CD4-positive, alpha-beta T cell (primary cell): ENCODE measurements at regions not wholly inside any gene's neighbourhood (a gene's known extent, or its start where the extent isn't known, plus 50 kb on each side); places are given as distances from the start of the nearest gene placed in this dataset.

ENCODE experiments used
- ATAC-seq: fragments of 200-7000 bp; cut with Tn5 transposase; one replicate; pipeline ENCODE4 v1.10.0; 2022; ENCODE audit warnings: mild to moderate bottlenecking; ENCODE audit not compliant: poor library complexity
- CTCF ChIA-PET: fragments of 350-600 bp; sonication (Branson Sonifier 250); formaldehyde crosslinking; loops from one replicate; lab custom pipeline; 2021; ENCODE audit warnings: antibody characterized with exemption, inconsistent platforms; lab: Charles Lee
- POLR2A ChIA-PET: fragments of 350-600 bp; sonication (Branson Sonifier 250); formaldehyde crosslinking; loops from one replicate; lab custom pipeline; 2021; ENCODE audit warnings: antibody characterized with exemption, inconsistent platforms; lab: Charles Lee
- DNase-seq, 14 experiments: peaks; one replicate each; pipeline ENCODE4 v3.0.0-alpha.2; 2013 to 2020; ENCODE audit warnings: mixed read lengths in 2 of 14
- H3K27ac ChIP-seq, 2 donors: one replicate each; pipeline versions ENCODE4 v1.5.1 to v1.7.0; 2013; ENCODE audit warnings: low read length in 2 of 2, low read depth in 1 of 2, mild to moderate bottlenecking in 1 of 2
- H3K27me3 ChIP-seq, 2 experiments: 1 replicate in 1 of 2; 2 replicates in 1 of 2; pipeline versions ENCODE4 v1.6.1 to v1.7.0; 2013; ENCODE audit warnings: low read length in 2 of 2, control low read depth in 1 of 2, mild to moderate bottlenecking in 1 of 2, moderate library complexity in 1 of 2; ENCODE audit not compliant: insufficient read depth in 2 of 2, control insufficient read depth in 1 of 2
- H3K36me3 ChIP-seq: one replicate; pipeline ENCODE4 v1.6.1; 2013; ENCODE audit warnings: low read length, control low read depth; ENCODE audit not compliant: insufficient read depth
- H3K4me1 ChIP-seq: one replicate; pipeline ENCODE4 v1.6.1; 2013; ENCODE audit warnings: low read length, control low read depth; ENCODE audit not compliant: insufficient read depth
- H3K4me3 ChIP-seq: one replicate; pipeline ENCODE4 v1.5.1; 2013; ENCODE audit warnings: mild to moderate bottlenecking, low read length, moderate library complexity
- H3K9me3 ChIP-seq, 2 experiments: 1 replicate in 1 of 2; 2 replicates in 1 of 2; pipeline versions ENCODE4 v1.6.1 to v1.7.0; 2013; ENCODE audit warnings: low read length in 2 of 2, mild to moderate bottlenecking in 2 of 2, control low read depth in 1 of 2, moderate library complexity in 1 of 2; ENCODE audit not compliant: control insufficient read depth in 1 of 2, insufficient read depth in 1 of 2
- H3K27ac Mint-ChIP-seq: one replicate; pipeline ENCODE4 v1.8.0; 2020; ENCODE audit warnings: mixed read lengths
- H3K27me3 Mint-ChIP-seq: one replicate; pipeline ENCODE4 v1.8.0; 2021; ENCODE audit warnings: mixed read lengths
- H3K36me3 Mint-ChIP-seq: one replicate; pipeline ENCODE4 v1.8.0; 2021; ENCODE audit warnings: low read depth, mixed read lengths
- H3K4me1 Mint-ChIP-seq: one replicate; pipeline ENCODE4 v1.8.0; 2021; ENCODE audit warnings: low read depth, mixed read lengths
- H3K4me3 Mint-ChIP-seq: one replicate; pipeline ENCODE4 v1.8.0; 2020; ENCODE audit warnings: mild to moderate bottlenecking, mixed read lengths
- H3K9me3 Mint-ChIP-seq: one replicate; pipeline ENCODE4 v1.8.0; 2020; ENCODE audit warnings: mixed read lengths
- CTCF ChIP-seq: fragments of 200-600 bp; IDR thresholded peaks from one replicate; pipeline ENCODE4 v1.8.0; 2022; ENCODE audit warnings: antibody characterized with exemption, mild to moderate bottlenecking
- intact Hi-C, 2 experiments: fragments of 100-400 bp; cut with DNase I in 1 of 2; cut with micrococcal nuclease in 1 of 2; formaldehyde crosslinking; loops; one replicate each; pipeline versions ENCODE4 v1.15.1 to v1.9.0; 2023 to 2025; cut with DNase I, micrococcal nuclease

DNA sequence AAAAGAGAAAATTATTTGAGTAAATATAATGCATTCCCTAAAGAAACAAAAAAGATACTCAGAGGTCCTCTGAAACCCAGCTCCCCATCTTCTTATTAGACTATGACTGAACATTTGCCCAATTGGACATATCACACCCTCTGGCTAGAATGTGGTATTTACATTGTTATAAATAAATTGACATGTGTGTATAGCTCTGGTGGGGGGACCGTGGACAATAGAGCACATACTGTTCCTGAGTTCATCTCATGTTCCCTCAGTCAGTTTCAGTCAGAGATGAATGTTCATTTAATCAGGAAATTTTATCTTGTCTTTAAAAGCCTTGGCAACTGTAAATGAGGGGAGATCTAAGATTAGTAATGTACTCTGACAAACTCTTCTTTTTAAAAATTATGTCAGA, 459.3 kb upstream of the ADAMTS5 start:
- Mint-ChIP-seq H3K4me1 (no peaks in the 10 kb centered on the region), H3K36me3 (no peaks in the 10 kb centered on the region), H3K27me3 (no peaks in the 10 kb centered on the region), H3K4me3 (no peak overlapping the region), H3K9me3 (peaks cover 14% of the 10 kb centered on the region), H3K27ac (no peak overlapping the region)
- no peaks in the 10 kb centered on the region for H3K4me1 ChIP-seq
- H3K9me3 ChIP-seq: peaks cover 0 to 2% of the 10 kb centered on the region in 2 experiments
- DNase-seq (no peak), ATAC-seq (no peak)
- CTCF ChIA-PET: no interaction called here
- POLR2A ChIA-PET: no interaction called here
- no peak overlapping the region for H3K4me3 ChIP-seq
- no peak for TF ChIP-seq CTCF
- no peak overlapping the region for H3K27ac ChIP-seq
- no peaks in the 10 kb centered on the region for H3K36me3 ChIP-seq
- H3K27me3 ChIP-seq: no peaks in the 10 kb centered on the region
- intact Hi-C loops: no loop called here

DNA sequence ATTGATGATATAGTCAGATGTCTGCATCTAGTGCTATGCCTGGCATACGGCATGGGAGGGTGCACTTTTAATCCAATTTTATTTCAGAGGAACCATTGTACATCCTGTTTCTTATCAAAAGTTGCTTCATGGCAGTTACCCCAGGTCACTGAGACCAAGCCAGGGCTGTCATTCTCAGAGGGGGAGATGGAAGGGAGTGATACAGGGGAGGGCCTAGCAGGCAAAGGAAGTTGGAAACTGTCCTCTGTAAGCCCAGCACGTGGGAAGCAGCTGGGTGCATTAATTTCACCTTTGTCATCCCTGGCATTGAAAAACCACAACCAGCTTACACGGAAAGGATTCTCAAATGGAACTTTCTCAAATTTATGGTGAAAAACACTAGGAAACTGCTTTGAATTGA, 458.7 kb upstream of the ADAMTS5 start:
- Histone ChIP-seq H3K27me3 (no peaks in the 10 kb centered on the region), H3K4me3 (no peak overlapping the region), H3K4me1 (no peaks in the 10 kb centered on the region), H3K27ac (no peak overlapping the region), H3K9me3 (peaks cover 0 to 8% of the 10 kb centered on the region in 2 experiments), H3K36me3 (no peaks in the 10 kb centered on the region)
- DNase-seq (no peak), ATAC-seq (no peak)
- ChIA-PET CTCF (interaction anchor here (0.6 kb wide), 1 partner anchor 22 kb away, joined by 4 read pairs; no protein-coding TSS in a partner anchor), POLR2A (no interaction called here)
- H3K9me3 Mint-ChIP-seq: peaks cover 10% of the 10 kb centered on the region
- H3K4me3 Mint-ChIP-seq: no peak overlapping the region
- intact Hi-C loops: no loop called here
- TF ChIP-seq CTCF: no peak
- H3K36me3 Mint-ChIP-seq: no peaks in the 10 kb centered on the region
- H3K27ac Mint-ChIP-seq: no peak overlapping the region
- no peaks in the 10 kb centered on the region for H3K27me3 Mint-ChIP-seq
- H3K4me1 Mint-ChIP-seq: no peaks in the 10 kb centered on the region

DNA sequence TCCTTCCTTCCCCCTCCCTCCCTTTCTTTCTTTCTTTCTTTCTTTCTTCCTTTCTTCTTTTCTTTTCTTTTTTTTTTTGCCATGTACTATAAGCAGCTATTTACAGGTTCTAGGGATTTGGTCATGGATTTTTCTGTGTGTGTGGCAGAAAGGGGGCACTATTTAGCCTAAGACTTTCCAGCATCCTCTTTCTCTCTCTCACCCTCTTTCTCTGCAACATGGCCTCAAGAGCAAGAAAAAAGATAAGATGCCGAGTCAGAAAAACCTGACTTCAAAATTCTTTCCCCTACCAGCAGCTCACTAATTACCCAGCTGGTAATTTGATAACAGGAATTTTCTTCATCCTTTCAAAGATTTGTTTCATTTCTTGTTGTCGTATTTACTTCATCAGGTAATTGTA, 458.3 kb upstream of the ADAMTS5 start:
- no peaks in the 10 kb centered on the region for H3K27me3 Mint-ChIP-seq
- H3K36me3 Mint-ChIP-seq: no peaks in the 10 kb centered on the region
- Histone ChIP-seq H3K36me3 (no peaks in the 10 kb centered on the region), H3K9me3 (peaks cover 0 to 12% of the 10 kb centered on the region in 2 experiments), H3K27me3 (no peaks in the 10 kb centered on the region), H3K4me3 (no peak overlapping the region), H3K27ac (no peak overlapping the region), H3K4me1 (no peaks in the 10 kb centered on the region)
- CTCF ChIA-PET: interaction anchor here (0.6 kb wide), 1 partner anchor 22 kb away, joined by 4 read pairs; no protein-coding TSS in a partner anchor
- no peak for DNase-seq
- H3K4me1 Mint-ChIP-seq: no peaks in the 10 kb centered on the region
- intact Hi-C loops: no loop called here
- no peak overlapping the region for H3K4me3 Mint-ChIP-seq
- POLR2A ChIA-PET: no interaction called here
- TF ChIP-seq CTCF: no peak
- H3K27ac Mint-ChIP-seq: no peak overlapping the region
- no peak for ATAC-seq
- H3K9me3 Mint-ChIP-seq: peaks cover 9% of the 10 kb centered on the region
